ENCODE measurements at regions not wholly inside any gene's neighbourhood (a gene's known extent, or its start where the extent isn't known, plus 50 kb on each side); places are given as distances from the start of the nearest gene placed in this dataset.

- TF ChIP-seq MAX (IDR thresholded peaks at IDR 0.05; ENCODE audit: low read depth) (no peak), EP300 (IDR thresholded peaks at IDR 0.05; ENCODE audit: borderline replicate concordance in 1 of 2, low read depth in 1 of 2, low read length in 1 of 2) (no peak), CTCF (IDR thresholded peaks at IDR 0.05) (no peak), REST (IDR thresholded peaks at IDR 0.05; ENCODE audit: low read depth, low read length) (no peak), ZBTB33 (IDR thresholded peaks at IDR 0.05; ENCODE audit: borderline replicate concordance, low read depth) (no peak), POLR2AphosphoS5 (IDR thresholded peaks at IDR 0.05; ENCODE audit: low read depth, low read length) (no peak)
Measured at GRCh38 chr3:70863049-70863448, 550.6 kb upstream of the MDFIC2 start.
